Spleen (tissue), 7 donors: ENCODE measurements at regions not wholly inside any gene's neighbourhood (a gene's known extent, or its start where the extent isn't known, plus 50 kb on each side); places are given as distances from the start of the nearest gene placed in this dataset.

Source experiments
- CTCF ChIP-seq, 11 experiments: fragments of 200-600 bp in 7 of 11; fragments of 450-650 bp in 4 of 11; sonication (generic) in 4 of 11; IDR thresholded peaks in 8 of 11; conservative IDR thresholded peaks in 3 of 11; 1 replicate in 7 of 11; 2 replicates in 4 of 11; pipeline versions ENCODE4 v1.4.0 to v1.8.0; 2016 to 2021; ENCODE audit warnings: antibody characterized with exemption in 11 of 11, inconsistent platforms in 4 of 11, mild to moderate bottlenecking in 1 of 11
- POLR2A ChIP-seq, 3 donors: fragments of 450-650 bp; IDR thresholded peaks; one replicate each; pipeline ENCODE4 v1.5.1; 2017; ENCODE audit warnings: antibody characterized with exemption in 3 of 3, mild to moderate bottlenecking in 1 of 3
- POLR2AphosphoS5 ChIP-seq, 3 donors: sonication (generic); formaldehyde crosslinking; IDR thresholded peaks; one replicate each; pipeline ENCODE4 v1.5.1; 2017; ENCODE audit warnings: antibody characterized with exemption in 3 of 3
- donor health status: DM: no; HTN: no; CAD: no; lungs with moderate emphysema.
- donor health status: DM: no; HTN: no; CAD: no.
- donor health status: DM: no; HTN: no; CAD: no.

- no peak for TF ChIP-seq CTCF (IDR thresholded peaks at IDR 0.05 in 8 of 11, conservative IDR thresholded peaks at IDR 0.05 in 3 of 11)
- no peak for TF ChIP-seq POLR2A (IDR thresholded peaks at IDR 0.05)
- TF ChIP-seq POLR2AphosphoS5 (IDR thresholded peaks at IDR 0.05): no peak
Measured at GRCh38 chr10:33569702-33570101, 235.2 kb upstream of the NRP1 start.
